Bronchial epithelial cell (primary cell): ENCODE measurements at regions not wholly inside any gene's neighbourhood (a gene's known extent, or its start where the extent isn't known, plus 50 kb on each side); places are given as distances from the start of the nearest gene placed in this dataset.

Experiments
- DNase-seq: peaks from one replicate; pipeline ENCODE4 v3.0.0-alpha.2; 2010; ENCODE audit warnings: low read depth
- FAIRE-seq: peaks from 2 replicates; lab custom pipeline; 2011; peaks lifted over from hg19 to GRCh38; lab: Jason Lieb, UNC
- H3K27me3 ChIP-seq: 2 replicates; pipeline ENCODE4 v1.5.1; 2011; ENCODE audit warnings: low read length; ENCODE audit not compliant: control insufficient read depth, insufficient read depth
- H3K36me3 ChIP-seq: 2 replicates; pipeline ENCODE4 v1.5.1; 2011; ENCODE audit warnings: low read length; ENCODE audit not compliant: control insufficient read depth, insufficient read depth
- H3K4me3 ChIP-seq: 2 replicates; pipeline ENCODE4 v1.5.1; 2011; ENCODE audit warnings: mild to moderate bottlenecking, low read depth, low read length, control low read depth
- TF ChIP-seq, protein P1 (sequence below): IDR thresholded peaks from 2 replicates; pipeline ENCODE4 v1.5.1; 2011; ENCODE audit warnings: mild to moderate bottlenecking, moderate library complexity, low read length, control low read depth, inconsistent platforms; ENCODE audit not compliant: insufficient read depth, severe bottlenecking

DNA sequence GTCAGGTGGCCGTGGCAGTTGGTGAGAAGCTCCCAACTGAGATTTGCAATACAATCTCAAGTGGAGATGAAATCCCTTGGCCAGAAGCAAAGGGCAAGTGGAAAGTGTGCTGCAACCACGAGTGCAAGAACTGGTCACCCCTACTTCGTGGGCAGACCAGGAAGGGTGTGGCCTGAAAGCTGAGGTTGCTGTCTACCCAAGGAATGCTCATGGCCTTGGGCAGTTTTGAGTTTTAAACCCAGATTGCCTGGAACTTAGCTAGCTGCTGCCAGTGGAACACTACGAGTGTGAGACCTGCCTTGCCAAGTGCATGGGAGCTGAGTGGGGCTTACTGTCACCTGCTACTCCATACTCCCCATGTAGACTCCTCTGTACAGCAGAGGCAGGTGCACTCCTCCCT, 113.3 kb upstream of the FAT3 start:
- peak; percentile 40 for DNase-seq
- no peaks in the 10 kb centered on the region for H3K36me3 ChIP-seq
- FAIRE-seq, result no peak
- H3K4me3 ChIP-seq, result no peak overlapping the region
- no peaks in the 10 kb centered on the region for H3K27me3 ChIP-seq
- TF ChIP-seq, protein P1, sequence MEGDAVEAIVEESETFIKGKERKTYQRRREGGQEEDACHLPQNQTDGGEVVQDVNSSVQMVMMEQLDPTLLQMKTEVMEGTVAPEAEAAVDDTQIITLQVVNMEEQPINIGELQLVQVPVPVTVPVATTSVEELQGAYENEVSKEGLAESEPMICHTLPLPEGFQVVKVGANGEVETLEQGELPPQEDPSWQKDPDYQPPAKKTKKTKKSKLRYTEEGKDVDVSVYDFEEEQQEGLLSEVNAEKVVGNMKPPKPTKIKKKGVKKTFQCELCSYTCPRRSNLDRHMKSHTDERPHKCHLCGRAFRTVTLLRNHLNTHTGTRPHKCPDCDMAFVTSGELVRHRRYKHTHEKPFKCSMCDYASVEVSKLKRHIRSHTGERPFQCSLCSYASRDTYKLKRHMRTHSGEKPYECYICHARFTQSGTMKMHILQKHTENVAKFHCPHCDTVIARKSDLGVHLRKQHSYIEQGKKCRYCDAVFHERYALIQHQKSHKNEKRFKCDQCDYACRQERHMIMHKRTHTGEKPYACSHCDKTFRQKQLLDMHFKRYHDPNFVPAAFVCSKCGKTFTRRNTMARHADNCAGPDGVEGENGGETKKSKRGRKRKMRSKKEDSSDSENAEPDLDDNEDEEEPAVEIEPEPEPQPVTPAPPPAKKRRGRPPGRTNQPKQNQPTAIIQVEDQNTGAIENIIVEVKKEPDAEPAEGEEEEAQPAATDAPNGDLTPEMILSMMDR, result no peak

DNA sequence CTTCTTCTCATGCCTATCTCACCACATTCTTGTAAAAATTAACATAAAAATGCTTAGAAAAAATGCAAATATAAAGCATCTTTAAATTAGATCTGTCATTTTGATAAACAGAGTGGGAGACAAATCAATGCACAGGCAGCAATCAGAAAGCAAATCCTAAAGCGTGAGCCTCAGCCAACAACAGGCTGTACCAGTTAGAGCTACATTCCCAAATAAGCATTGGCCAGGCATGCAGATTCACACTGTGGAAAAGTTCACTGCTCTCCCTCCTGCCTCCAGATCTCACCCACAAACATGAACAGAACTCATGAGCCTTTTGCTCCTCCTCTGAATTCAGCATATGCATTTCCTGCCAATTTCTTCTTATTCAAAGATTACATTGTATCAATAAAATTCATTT, 115.2 kb upstream of the FAT3 start:
- DNase-seq (no peak), FAIRE-seq (no peak)
- TF ChIP-seq, protein P1, result no peak
- no peaks in the 10 kb centered on the region for H3K27me3 ChIP-seq
- no peak overlapping the region for H3K4me3 ChIP-seq
- H3K36me3 ChIP-seq, result no peaks in the 10 kb centered on the region

DNA sequence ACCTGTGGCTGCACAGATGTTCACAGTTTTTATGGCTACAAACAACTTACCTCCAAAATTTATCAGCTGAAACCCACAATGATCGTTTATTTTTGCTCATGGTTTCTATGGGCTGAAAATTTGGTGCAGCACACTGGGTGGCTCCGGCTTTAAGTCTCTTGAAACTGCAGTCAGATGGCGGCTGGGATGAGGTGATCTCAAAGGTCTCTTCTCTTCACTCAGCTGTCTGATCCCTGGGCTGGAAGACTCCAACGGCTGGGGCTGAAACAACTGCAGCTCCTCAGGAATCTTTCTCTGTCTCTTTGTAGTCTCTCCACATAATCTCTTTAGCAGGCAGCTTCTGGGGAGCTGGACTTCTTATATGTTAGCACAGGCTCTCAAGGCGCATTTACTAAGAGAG, 117.3 kb upstream of the FAT3 start:
- DNase-seq, result no peak
- TF ChIP-seq, protein P1, result no peak
- Histone ChIP-seq H3K36me3 (no peaks in the 10 kb centered on the region), H3K4me3 (no peak overlapping the region), H3K27me3 (no peaks in the 10 kb centered on the region)
- FAIRE-seq, result no peak

DNA sequence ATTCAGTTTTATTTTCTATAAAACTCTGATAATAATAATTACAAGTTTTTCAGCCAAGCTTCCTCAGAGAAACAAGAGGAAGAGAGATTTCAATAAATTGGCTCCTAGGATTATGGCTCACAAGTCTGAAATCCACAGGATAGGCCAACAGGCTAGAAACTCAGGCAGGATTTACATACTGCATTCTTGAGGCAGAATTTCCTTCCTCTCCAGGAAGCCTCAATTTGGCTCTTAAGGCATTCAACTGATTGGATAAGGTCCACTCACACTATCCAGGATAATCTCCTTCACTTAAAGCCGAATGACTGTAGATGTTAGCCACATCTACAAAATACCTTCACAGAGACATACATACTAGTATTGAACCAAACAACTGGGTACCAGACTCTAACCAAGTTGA, 120.3 kb upstream of the FAT3 start:
- FAIRE-seq (no peak), DNase-seq (no peak)
- no peaks in the 10 kb centered on the region for H3K36me3 ChIP-seq
- TF ChIP-seq, protein P1, result no peak
- no peaks in the 10 kb centered on the region for H3K27me3 ChIP-seq
- H3K4me3 ChIP-seq, result no peak overlapping the region

DNA sequence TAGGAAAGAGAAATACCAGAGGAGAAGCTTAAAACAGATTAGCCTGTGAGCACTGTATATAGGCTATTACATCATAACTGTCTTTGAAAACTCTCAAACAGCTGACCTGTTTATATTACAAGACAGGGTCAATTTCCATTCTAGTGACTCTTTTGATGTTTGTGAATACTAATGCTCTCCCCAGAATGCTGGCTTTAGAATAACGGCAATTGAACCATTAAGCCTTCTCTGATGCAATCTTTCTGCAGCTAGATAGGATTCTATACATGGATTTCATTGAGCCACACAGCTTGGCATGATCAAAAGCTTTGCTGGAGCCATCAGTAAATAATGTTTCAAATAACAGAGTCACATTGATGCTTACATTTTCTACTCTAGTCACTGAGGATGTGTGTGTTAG, 122.7 kb upstream of the FAT3 start:
- TF ChIP-seq, protein P1, result no peak
- Histone ChIP-seq H3K4me3 (no peak overlapping the region), H3K27me3 (no peaks in the 10 kb centered on the region), H3K36me3 (no peaks in the 10 kb centered on the region)
- no peak for FAIRE-seq
- no peak for DNase-seq

DNA sequence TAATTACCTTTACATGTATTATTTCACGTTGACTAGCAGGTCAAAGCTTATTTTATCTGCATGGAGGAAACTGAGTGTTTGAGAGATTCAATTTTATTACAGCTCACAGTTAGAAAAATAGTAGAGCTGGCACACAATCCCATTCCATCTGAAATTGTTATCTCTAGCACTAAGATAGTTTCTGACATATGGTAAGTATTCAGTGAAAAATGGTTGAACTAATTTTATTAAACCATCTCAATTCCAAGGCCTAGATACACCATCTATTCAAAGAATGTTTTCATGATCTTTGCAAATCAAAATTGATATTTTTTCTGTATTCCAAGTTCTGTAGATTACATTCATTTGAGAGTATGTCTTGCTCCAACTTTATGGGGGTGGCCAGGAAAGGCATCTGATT, 125.4 kb upstream of the FAT3 start:
- FAIRE-seq, result no peak
- DNase-seq, result no peak
- no peak overlapping the region for H3K4me3 ChIP-seq
- H3K27me3 ChIP-seq, result no peaks in the 10 kb centered on the region
- no peaks in the 10 kb centered on the region for H3K36me3 ChIP-seq
- TF ChIP-seq, protein P1, result no peak
